ENCODE measurements at regions not wholly inside any gene's neighbourhood (a gene's known extent, or its start where the extent isn't known, plus 50 kb on each side); places are given as distances from the start of the nearest gene placed in this dataset.
"Not testable (repeated sequence)": the region's sequence is repeated elsewhere in the genome, so short reads cannot be mapped to it uniquely, and the experiment has no call there.

- TF ChIP-seq CTCF (conservative IDR thresholded peaks at IDR 0.05); EZH2 (IDR thresholded peaks at IDR 0.05; ENCODE audit: low read depth): not testable (repeated sequence)
Measured at GRCh38 chr7:150192541-150192940, 130.6 kb upstream of the LRRC61 start.
